GM23248 (cell line): ENCODE measurements at regions not wholly inside any gene's neighbourhood (a gene's known extent, or its start where the extent isn't known, plus 50 kb on each side); places are given as distances from the start of the nearest gene placed in this dataset.

Experiments used
- EZH2 ChIP-seq: fragments of 200-600 bp; sonication (generic); IDR thresholded peaks from 2 replicates; pipeline ENCODE4 v1.6.1; 2018; ENCODE audit warnings: antibody characterized with exemption, mild to moderate bottlenecking; ENCODE audit not compliant: insufficient read depth, poor library complexity, severe bottlenecking
- EZH2phosphoT487 ChIP-seq: fragments of 200-600 bp; sonication (generic); IDR thresholded peaks from 2 replicates; pipeline ENCODE4 v1.6.1; 2018; ENCODE audit warnings: antibody characterized with exemption, moderate library complexity, mild to moderate bottlenecking, low read depth; ENCODE audit not compliant: insufficient read depth

DNA sequence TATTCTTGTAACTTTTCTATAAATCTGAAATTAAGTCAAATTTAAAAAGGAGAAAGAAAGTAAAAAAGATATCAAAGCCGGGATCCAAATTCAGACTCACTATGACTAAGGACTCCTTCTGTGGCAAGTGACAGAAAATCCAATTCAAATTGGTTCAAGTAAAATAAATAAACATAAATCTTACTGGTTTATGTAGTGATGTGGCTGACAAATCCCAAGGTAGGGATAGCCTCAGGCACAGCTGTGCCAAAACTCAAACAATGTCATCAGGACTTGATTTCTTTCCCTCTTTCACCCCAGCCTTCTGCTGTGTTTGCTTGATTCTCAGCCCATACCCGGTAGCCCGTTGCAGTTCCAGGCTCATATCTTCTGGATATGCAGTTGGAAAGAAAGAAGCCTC lies 284.6 kb downstream of the SP3 start:
- TF ChIP-seq EZH2 (no peak), EZH2phosphoT487 (no peak)
